ENCODE measurements at regions not wholly inside any gene's neighbourhood (a gene's known extent, or its start where the extent isn't known, plus 50 kb on each side); places are given as distances from the start of the nearest gene placed in this dataset.

- no peak for DNase-seq (ENCODE audit: unreplicated experiment)
- no TSS peak for BruUV-seq (replicated peaks)
- ChIA-PET CTCF (interaction anchor here (0.5 to 1.0 kb wide), 2 partner anchors 18 to 157 kb away, joined by 3 to 4 read pairs; no protein-coding TSS in a partner anchor), POLR2A (no interaction called here)
- H3K27ac Mint-ChIP-seq (ENCODE audit: low read depth, unreplicated experiment) = no peak overlapping the region
- H3K4me3 Mint-ChIP-seq (ENCODE audit: unreplicated experiment) = no peak overlapping the region
- H3K36me3 Mint-ChIP-seq (ENCODE audit: insufficient read depth, unreplicated experiment) = no peaks in the 10 kb centered on the region
- H3K4me1 Mint-ChIP-seq (ENCODE audit: insufficient read depth, unreplicated experiment) = no peaks in the 10 kb centered on the region
- H3K27me3 Mint-ChIP-seq (ENCODE audit: insufficient read depth, unreplicated experiment) = peaks cover 10% of the 10 kb centered on the region
- TF ChIP-seq, protein P1, sequence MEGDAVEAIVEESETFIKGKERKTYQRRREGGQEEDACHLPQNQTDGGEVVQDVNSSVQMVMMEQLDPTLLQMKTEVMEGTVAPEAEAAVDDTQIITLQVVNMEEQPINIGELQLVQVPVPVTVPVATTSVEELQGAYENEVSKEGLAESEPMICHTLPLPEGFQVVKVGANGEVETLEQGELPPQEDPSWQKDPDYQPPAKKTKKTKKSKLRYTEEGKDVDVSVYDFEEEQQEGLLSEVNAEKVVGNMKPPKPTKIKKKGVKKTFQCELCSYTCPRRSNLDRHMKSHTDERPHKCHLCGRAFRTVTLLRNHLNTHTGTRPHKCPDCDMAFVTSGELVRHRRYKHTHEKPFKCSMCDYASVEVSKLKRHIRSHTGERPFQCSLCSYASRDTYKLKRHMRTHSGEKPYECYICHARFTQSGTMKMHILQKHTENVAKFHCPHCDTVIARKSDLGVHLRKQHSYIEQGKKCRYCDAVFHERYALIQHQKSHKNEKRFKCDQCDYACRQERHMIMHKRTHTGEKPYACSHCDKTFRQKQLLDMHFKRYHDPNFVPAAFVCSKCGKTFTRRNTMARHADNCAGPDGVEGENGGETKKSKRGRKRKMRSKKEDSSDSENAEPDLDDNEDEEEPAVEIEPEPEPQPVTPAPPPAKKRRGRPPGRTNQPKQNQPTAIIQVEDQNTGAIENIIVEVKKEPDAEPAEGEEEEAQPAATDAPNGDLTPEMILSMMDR (IDR thresholded peaks at IDR 0.05; ENCODE audit: unreplicated experiment) = no peak
- intact Hi-C loops (cut with micrococcal nuclease) = no loop called here
- no peaks in the 10 kb centered on the region for H3K9me3 Mint-ChIP-seq (ENCODE audit: unreplicated experiment)
These were observed 148.8 kb downstream of the MBL2 start for GRCh38 chr10:52623761-52624160.

GRCh38 chr10:52627279-52627678 lies 145.3 kb downstream of the MBL2 start:
- peaks cover 10% of the 10 kb centered on the region for H3K27me3 Mint-ChIP-seq (ENCODE audit: insufficient read depth, unreplicated experiment)

DNA sequence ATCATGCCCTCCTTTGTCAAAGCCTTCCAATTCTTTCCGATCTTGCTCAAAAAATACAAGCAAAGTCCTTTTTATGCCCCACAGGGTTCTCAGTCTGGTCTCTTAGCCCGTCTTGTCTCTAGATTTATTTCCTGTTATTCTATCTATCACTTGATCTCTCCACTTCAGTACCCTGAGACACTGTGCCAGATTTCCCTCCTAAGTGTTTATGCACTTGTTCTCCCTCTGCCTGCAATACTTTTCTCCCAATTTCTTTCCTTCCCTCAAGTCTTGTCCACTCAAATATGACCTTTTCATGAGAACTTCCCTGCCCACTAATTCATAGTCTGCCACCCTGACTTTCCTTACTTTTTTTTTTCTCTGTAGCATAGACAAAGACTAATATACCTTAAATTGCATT lies 141.4 kb downstream of the MBL2 start:
- no TSS peak for BruUV-seq (replicated peaks)
- no peaks in the 10 kb centered on the region for H3K9me3 Mint-ChIP-seq (ENCODE audit: unreplicated experiment)
- intact Hi-C loops (cut with micrococcal nuclease) = no loop called here
- POLR2A ChIA-PET = no interaction called here
- DNase-seq (ENCODE audit: unreplicated experiment) = no peak
- H3K27ac Mint-ChIP-seq (ENCODE audit: low read depth, unreplicated experiment) = no peak overlapping the region
- H3K36me3 Mint-ChIP-seq (ENCODE audit: insufficient read depth, unreplicated experiment) = no peaks in the 10 kb centered on the region
- CTCF ChIA-PET = no interaction called here
- no peaks in the 10 kb centered on the region for H3K4me1 Mint-ChIP-seq (ENCODE audit: insufficient read depth, unreplicated experiment)
- TF ChIP-seq, protein P1 (IDR thresholded peaks at IDR 0.05; ENCODE audit: unreplicated experiment) = no peak
- H3K27me3 Mint-ChIP-seq (ENCODE audit: insufficient read depth, unreplicated experiment) = no peaks in the 10 kb centered on the region
- no peak overlapping the region for H3K4me3 Mint-ChIP-seq (ENCODE audit: unreplicated experiment)

More at GRCh38 chr10:52627279-52627678, 145.3 kb downstream of the MBL2 start:
- intact Hi-C loops (cut with micrococcal nuclease) = no loop called here
- Mint-ChIP-seq H3K27ac (ENCODE audit: low read depth, unreplicated experiment) (no peak overlapping the region), H3K9me3 (ENCODE audit: unreplicated experiment) (no peaks in the 10 kb centered on the region), H3K4me1 (ENCODE audit: insufficient read depth, unreplicated experiment) (no peaks in the 10 kb centered on the region), H3K36me3 (ENCODE audit: insufficient read depth, unreplicated experiment) (no peaks in the 10 kb centered on the region), H3K4me3 (ENCODE audit: unreplicated experiment) (no peak overlapping the region)
- TF ChIP-seq, protein P1 (IDR thresholded peaks at IDR 0.05; ENCODE audit: unreplicated experiment) = no peak
- no TSS peak for BruUV-seq (replicated peaks)
- DNase-seq (ENCODE audit: unreplicated experiment) = no peak
- CTCF ChIA-PET = interaction anchor here (0.8 to 4.3 kb wide), 4 partner anchors 17 to 319 kb away, joined by 4 to 26 read pairs (median 6); no protein-coding TSS in a partner anchor
- POLR2A ChIA-PET = interaction anchor here (0.6 kb wide), 1 partner anchor 699 kb away, joined by 3 read pairs; no protein-coding TSS in a partner anchor

GRCh38 chr10:52631648-52632047 lies 140.9 kb downstream of the MBL2 start:
- no peaks in the 10 kb centered on the region for H3K9me3 Mint-ChIP-seq (ENCODE audit: unreplicated experiment)
- no peak for DNase-seq (ENCODE audit: unreplicated experiment)
- H3K36me3 Mint-ChIP-seq (ENCODE audit: insufficient read depth, unreplicated experiment) = no peaks in the 10 kb centered on the region
- ChIA-PET CTCF (no interaction called here), POLR2A (no interaction called here)
- H3K27me3 Mint-ChIP-seq (ENCODE audit: insufficient read depth, unreplicated experiment) = no peaks in the 10 kb centered on the region
- no peak overlapping the region for H3K4me3 Mint-ChIP-seq (ENCODE audit: unreplicated experiment)
- H3K4me1 Mint-ChIP-seq (ENCODE audit: insufficient read depth, unreplicated experiment) = no peaks in the 10 kb centered on the region
- H3K27ac Mint-ChIP-seq (ENCODE audit: low read depth, unreplicated experiment) = no peak overlapping the region
- intact Hi-C loops (cut with micrococcal nuclease) = no loop called here
- no TSS peak for BruUV-seq (replicated peaks)
- TF ChIP-seq, protein P1 (IDR thresholded peaks at IDR 0.05; ENCODE audit: unreplicated experiment) = no peak

All from MCF 10A (cell line).